Body of pancreas (tissue), 4 donors: ENCODE measurements at regions not wholly inside any gene's neighbourhood (a gene's known extent, or its start where the extent isn't known, plus 50 kb on each side); places are given as distances from the start of the nearest gene placed in this dataset.
"Not testable (repeated sequence)": the region's sequence is repeated elsewhere in the genome, so short reads cannot be mapped to it uniquely, and the experiment has no call there.

Experiments used
- ATAC-seq: fragments of 150-250 bp; one replicate; pipeline ENCODE4 v1.9.1; 2016
- DNase-seq, 4 donors: peaks; one replicate each; pipeline ENCODE4 v3.0.0-alpha.2; 2019
- H3K27ac ChIP-seq, 4 donors: fragments of 200-600 bp; sonication (generic); 1 replicate in 3 of 4; 2 replicates in 1 of 4; pipeline versions ENCODE4 v1.5.1 to v1.6.1; 2016 to 2019; ENCODE audit warnings: mild to moderate bottlenecking in 1 of 4, mixed read lengths in 1 of 4, moderate library complexity in 1 of 4
- H3K27me3 ChIP-seq, 2 donors: fragments of 200-600 bp; sonication (generic); one replicate each; pipeline ENCODE4 v1.6.0; 2016; ENCODE audit warnings: mild to moderate bottlenecking in 1 of 2
- H3K36me3 ChIP-seq, 2 donors: fragments of 200-600 bp; sonication (generic); replicated peaks in 1 of 2; 2 replicates each; pipeline ENCODE4 v1.5.1; 2016; ENCODE audit warnings: low read depth in 2 of 2; ENCODE audit not compliant: insufficient read depth in 1 of 2
- H3K4me1 ChIP-seq: fragments of 200-600 bp; sonication (generic); one replicate; pipeline ENCODE4 v1.6.0; 2016
- H3K4me3 ChIP-seq, 2 donors: fragments of 200-600 bp; sonication (generic); 1 replicate in 1 of 2; 2 replicates in 1 of 2; pipeline ENCODE4 v1.5.1; 2016 to 2019
- H3K9me3 ChIP-seq, 3 donors: fragments of 200-600 bp; sonication (generic); 1 replicate in 2 of 3; 2 replicates in 1 of 3; pipeline ENCODE4 v1.5.1; 2016
- POLR2A ChIP-seq, 3 donors: fragments of 450-650 bp; IDR thresholded peaks; one replicate each; pipeline ENCODE4 v1.6.1; 2016; ENCODE audit warnings: antibody characterized with exemption in 3 of 3, mild to moderate bottlenecking in 2 of 3
- WGBS, 2 donors: methylation state at CpG; one replicate each; pipeline ENCODE4 v1.1.5; 2017; 5-methylcytosine and 5-hydroxymethylcytosine counted together
- intact Hi-C: fragments of 100-400 bp; cut with DNase I; formaldehyde crosslinking; loops from one replicate; pipeline ENCODE4 v1.15.1; 2023
- TF ChIP-seq, protein P1 (sequence below), 7 experiments: fragments of 450-650 bp in 4 of 7; fragments of 200-600 bp in 3 of 7; sonication (generic) in 3 of 7; IDR thresholded peaks; one replicate each; pipeline ENCODE4 v1.5.1; 2016 to 2019; ENCODE audit warnings: antibody characterized with exemption in 7 of 7

DNA sequence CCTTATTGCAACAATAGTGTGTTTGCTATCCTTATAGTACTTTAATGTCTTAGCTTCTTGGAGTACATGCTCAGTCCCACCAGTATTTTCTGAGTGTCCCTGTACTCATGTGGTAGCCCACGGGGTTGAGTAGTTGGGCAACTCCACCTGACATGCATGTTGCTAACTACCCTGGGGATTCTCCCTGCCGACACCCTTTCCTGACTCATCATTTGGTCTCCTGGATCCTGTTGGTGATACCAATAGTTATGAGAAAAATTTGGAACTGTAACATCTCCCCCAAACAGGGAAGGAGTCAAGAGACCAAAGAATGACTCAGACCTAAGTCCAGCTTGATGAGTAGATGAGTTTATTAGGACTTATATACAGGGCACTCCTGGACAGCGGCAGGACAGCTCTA is 101.6 kb downstream of the BRMS1L start:
- Histone ChIP-seq H3K36me3 (no peaks in the 10 kb centered on the region), H3K4me1 (no peaks in the 10 kb centered on the region), H3K27me3 (no peaks in the 10 kb centered on the region), H3K4me3 (no peak overlapping the region), H3K27ac (no peak overlapping the region), H3K9me3 (no peaks in the 10 kb centered on the region)
- intact Hi-C loops = no loop called here
- WGBS, 2 donors = 65 to 84% methylated on average over 3 of the region's 3 CpGs
- TF ChIP-seq, protein P1, sequence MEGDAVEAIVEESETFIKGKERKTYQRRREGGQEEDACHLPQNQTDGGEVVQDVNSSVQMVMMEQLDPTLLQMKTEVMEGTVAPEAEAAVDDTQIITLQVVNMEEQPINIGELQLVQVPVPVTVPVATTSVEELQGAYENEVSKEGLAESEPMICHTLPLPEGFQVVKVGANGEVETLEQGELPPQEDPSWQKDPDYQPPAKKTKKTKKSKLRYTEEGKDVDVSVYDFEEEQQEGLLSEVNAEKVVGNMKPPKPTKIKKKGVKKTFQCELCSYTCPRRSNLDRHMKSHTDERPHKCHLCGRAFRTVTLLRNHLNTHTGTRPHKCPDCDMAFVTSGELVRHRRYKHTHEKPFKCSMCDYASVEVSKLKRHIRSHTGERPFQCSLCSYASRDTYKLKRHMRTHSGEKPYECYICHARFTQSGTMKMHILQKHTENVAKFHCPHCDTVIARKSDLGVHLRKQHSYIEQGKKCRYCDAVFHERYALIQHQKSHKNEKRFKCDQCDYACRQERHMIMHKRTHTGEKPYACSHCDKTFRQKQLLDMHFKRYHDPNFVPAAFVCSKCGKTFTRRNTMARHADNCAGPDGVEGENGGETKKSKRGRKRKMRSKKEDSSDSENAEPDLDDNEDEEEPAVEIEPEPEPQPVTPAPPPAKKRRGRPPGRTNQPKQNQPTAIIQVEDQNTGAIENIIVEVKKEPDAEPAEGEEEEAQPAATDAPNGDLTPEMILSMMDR (IDR thresholded peaks at IDR 0.05) = no peak
- no peak for TF ChIP-seq POLR2A (IDR thresholded peaks at IDR 0.05)
- DNase-seq (no peak), ATAC-seq (no peak)

DNA sequence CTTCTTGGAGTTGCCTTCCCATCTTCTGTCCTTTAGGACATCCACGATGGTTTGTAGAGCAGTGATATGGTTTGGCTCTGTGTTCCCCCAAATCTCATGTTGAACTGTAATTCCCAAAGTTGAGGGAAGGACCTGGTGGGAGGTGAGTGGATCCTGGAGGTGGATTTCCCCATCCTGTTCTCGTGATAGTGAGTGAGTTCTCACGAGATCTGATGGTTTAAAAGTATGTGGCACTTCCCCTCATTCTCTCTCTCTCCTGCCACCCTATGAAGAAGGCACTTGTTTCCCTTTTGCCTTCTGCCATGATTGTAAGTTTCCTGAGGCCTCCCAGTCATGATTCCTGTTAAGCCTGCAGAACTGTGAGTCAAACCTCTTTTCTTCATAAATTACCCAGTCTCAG is 99.2 kb downstream of the BRMS1L start:
- ATAC-seq (no peak), DNase-seq (no peak)
- H3K27me3 ChIP-seq = no peaks in the 10 kb centered on the region
- intact Hi-C loops = no loop called here
- no peaks in the 10 kb centered on the region for H3K4me1 ChIP-seq
- H3K4me3 ChIP-seq = no peak overlapping the region
- H3K36me3 ChIP-seq = no peaks in the 10 kb centered on the region
- no peaks in the 10 kb centered on the region for H3K9me3 ChIP-seq
- H3K27ac ChIP-seq = no peak overlapping the region
- 40 to 72% methylated on average over 3 of the region's 3 CpGs for WGBS, 2 donors
- TF ChIP-seq, protein P1 (IDR thresholded peaks at IDR 0.05) = no peak
- TF ChIP-seq POLR2A (IDR thresholded peaks at IDR 0.05) = no peak

DNA sequence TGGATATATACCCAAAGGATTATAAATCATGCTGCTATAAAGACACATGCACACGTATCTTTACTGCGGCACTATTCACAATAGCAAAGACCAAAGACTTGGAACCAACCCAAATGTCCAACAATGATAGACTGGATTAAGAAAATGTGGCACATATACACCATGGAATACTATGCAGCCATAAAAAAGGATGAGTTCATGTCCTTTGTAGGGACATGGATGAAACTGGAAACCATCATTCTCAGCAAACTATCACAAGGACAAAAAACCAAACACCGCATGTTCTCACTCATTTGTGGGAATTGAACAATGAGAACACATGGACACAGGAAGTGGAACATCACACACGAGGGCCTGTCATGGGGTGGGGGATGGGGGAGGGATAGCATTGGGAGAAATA is 96.5 kb downstream of the BRMS1L start:
- H3K4me1 ChIP-seq, H3K27ac ChIP-seq, intact Hi-C loops, ATAC-seq, H3K4me3 ChIP-seq, DNase-seq, H3K36me3 ChIP-seq, H3K27me3 ChIP-seq, H3K9me3 ChIP-seq: not testable (repeated sequence)
- WGBS, 2 donors = 89 to 96% methylated on average over 4 of the region's 4 CpGs

DNA sequence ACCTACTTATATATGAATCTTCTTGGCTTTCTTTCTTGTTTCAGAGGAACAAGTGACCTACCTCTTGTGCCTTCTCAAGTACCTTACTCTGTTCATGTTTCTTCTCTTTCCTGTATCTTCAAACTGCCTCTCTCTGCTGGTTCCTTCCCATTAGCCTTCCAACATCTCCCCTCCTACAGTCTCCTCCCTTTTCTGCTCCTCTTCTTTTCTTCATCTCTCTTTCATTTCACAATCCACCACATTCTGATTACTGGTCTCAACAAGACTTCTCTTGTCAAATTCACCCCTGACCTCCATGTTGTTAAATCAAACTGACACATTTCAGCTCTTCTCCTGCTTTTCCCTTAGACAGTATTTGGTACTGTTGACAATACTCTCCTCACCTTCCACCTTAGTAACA is 95.6 kb downstream of the BRMS1L start:
- intact Hi-C loops = no loop called here
- ATAC-seq (no peak), DNase-seq (no peak)
- H3K27me3 ChIP-seq = no peaks in the 10 kb centered on the region
- no peak overlapping the region for H3K4me3 ChIP-seq
- H3K27ac ChIP-seq = no peak overlapping the region
- H3K36me3 ChIP-seq = no peaks in the 10 kb centered on the region
- no peaks in the 10 kb centered on the region for H3K9me3 ChIP-seq
- no peak for TF ChIP-seq POLR2A (IDR thresholded peaks at IDR 0.05)
- TF ChIP-seq, protein P1 (IDR thresholded peaks at IDR 0.05) = no peak
- H3K4me1 ChIP-seq = no peaks in the 10 kb centered on the region
